ENCODE measurements at regions not wholly inside any gene's neighbourhood (a gene's known extent, or its start where the extent isn't known, plus 50 kb on each side); places are given as distances from the start of the nearest gene placed in this dataset.

DNA sequence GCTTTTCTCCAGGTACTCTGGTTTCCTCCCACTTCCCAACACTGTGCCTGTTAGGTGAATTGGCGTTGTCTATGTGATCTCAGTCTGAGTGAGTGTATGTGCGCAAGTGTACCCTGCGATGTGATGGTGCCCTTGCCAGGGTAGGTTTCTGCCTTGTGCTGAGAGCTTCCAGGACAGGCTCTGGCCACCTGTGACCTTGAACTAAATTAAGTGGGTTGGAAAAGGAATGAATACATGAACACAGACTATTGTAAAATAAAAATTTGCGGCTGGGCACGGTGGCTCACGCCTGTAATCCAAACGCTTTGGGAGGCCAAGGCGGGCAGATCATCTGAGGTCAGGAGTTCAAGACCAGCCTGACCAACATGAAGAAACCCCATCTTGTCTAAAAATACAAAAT is 678.0 kb downstream of the DHX35 start:
- TF ChIP-seq, protein P1, sequence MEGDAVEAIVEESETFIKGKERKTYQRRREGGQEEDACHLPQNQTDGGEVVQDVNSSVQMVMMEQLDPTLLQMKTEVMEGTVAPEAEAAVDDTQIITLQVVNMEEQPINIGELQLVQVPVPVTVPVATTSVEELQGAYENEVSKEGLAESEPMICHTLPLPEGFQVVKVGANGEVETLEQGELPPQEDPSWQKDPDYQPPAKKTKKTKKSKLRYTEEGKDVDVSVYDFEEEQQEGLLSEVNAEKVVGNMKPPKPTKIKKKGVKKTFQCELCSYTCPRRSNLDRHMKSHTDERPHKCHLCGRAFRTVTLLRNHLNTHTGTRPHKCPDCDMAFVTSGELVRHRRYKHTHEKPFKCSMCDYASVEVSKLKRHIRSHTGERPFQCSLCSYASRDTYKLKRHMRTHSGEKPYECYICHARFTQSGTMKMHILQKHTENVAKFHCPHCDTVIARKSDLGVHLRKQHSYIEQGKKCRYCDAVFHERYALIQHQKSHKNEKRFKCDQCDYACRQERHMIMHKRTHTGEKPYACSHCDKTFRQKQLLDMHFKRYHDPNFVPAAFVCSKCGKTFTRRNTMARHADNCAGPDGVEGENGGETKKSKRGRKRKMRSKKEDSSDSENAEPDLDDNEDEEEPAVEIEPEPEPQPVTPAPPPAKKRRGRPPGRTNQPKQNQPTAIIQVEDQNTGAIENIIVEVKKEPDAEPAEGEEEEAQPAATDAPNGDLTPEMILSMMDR (IDR thresholded peaks at IDR 0.05) = no peak
- no peak for TF ChIP-seq POLR2AphosphoS5 (IDR thresholded peaks at IDR 0.05)
